ENCODE measurements at regions not wholly inside any gene's neighbourhood (a gene's known extent, or its start where the extent isn't known, plus 50 kb on each side); places are given as distances from the start of the nearest gene placed in this dataset.

DNA sequence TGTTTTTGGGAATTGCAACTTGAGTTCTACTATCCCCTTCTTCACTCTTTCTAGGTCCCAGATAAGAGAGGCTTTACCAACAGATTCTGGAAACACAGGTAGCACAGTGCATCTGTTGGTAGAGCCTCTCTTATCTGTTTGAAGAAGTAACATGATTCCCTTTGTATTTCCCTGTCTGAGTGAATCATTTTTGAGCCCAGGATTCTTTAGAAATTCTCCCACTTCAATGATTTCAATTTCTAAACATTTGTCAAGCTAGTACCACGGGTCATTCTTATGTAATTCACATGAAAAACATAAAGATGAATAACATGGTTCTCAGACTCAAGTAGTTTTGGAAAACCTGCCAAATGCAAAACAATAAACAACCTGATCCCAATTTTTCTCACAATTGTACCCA lies 72.0 kb upstream of the DUSP10 start:
- TF ChIP-seq, protein P1, sequence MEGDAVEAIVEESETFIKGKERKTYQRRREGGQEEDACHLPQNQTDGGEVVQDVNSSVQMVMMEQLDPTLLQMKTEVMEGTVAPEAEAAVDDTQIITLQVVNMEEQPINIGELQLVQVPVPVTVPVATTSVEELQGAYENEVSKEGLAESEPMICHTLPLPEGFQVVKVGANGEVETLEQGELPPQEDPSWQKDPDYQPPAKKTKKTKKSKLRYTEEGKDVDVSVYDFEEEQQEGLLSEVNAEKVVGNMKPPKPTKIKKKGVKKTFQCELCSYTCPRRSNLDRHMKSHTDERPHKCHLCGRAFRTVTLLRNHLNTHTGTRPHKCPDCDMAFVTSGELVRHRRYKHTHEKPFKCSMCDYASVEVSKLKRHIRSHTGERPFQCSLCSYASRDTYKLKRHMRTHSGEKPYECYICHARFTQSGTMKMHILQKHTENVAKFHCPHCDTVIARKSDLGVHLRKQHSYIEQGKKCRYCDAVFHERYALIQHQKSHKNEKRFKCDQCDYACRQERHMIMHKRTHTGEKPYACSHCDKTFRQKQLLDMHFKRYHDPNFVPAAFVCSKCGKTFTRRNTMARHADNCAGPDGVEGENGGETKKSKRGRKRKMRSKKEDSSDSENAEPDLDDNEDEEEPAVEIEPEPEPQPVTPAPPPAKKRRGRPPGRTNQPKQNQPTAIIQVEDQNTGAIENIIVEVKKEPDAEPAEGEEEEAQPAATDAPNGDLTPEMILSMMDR (IDR thresholded peaks at IDR 0.05; ENCODE audit: low read depth, low read length, poor library complexity, severe bottlenecking): no peak
- no peak for TF ChIP-seq EZH2phosphoT487 (IDR thresholded peaks at IDR 0.05; ENCODE audit: borderline replicate concordance, low read length)
